ENCODE measurements at regions not wholly inside any gene's neighbourhood (a gene's known extent, or its start where the extent isn't known, plus 50 kb on each side); places are given as distances from the start of the nearest gene placed in this dataset.

GRCh38 chrX:28124416-28124815 lies 143.2 kb upstream of the DCAF8L1 start:
- TF ChIP-seq POLR2A (IDR thresholded peaks at IDR 0.05) (no peak), CTCF (IDR thresholded peaks at IDR 0.05) (no peak), POLR2AphosphoS5 (IDR thresholded peaks at IDR 0.05) (no peak), EP300 (IDR thresholded peaks at IDR 0.05) (no peak)

All from suprapubic skin (tissue), 4 donors.